Endodermal cell (in vitro differentiated cells): ENCODE measurements at regions not wholly inside any gene's neighbourhood (a gene's known extent, or its start where the extent isn't known, plus 50 kb on each side); places are given as distances from the start of the nearest gene placed in this dataset.

Experiments
- DNase-seq: peaks from one replicate; pipeline ENCODE4 v3.0.0-alpha.2; 2017
- H3K27ac ChIP-seq: 2 replicates; pipeline ENCODE4 v1.5.1; 2013; ENCODE audit warnings: mild to moderate bottlenecking, low read depth, low read length, moderate library complexity
- H3K27me3 ChIP-seq: 2 replicates; pipeline ENCODE4 v1.6.1; 2013; ENCODE audit warnings: mild to moderate bottlenecking, low read length, moderate library complexity; ENCODE audit not compliant: insufficient read depth, control insufficient read depth, poor library complexity, severe bottlenecking
- H3K36me3 ChIP-seq: 2 replicates; pipeline ENCODE4 v1.7.0; 2013; ENCODE audit warnings: mild to moderate bottlenecking, low read length, moderate library complexity; ENCODE audit not compliant: control insufficient read depth, insufficient read depth
- H3K4me1 ChIP-seq: one replicate; pipeline ENCODE4 v1.7.0; 2013; ENCODE audit warnings: low read length; ENCODE audit not compliant: control insufficient read depth, insufficient read depth
- H3K4me3 ChIP-seq: 2 replicates; pipeline ENCODE4 v1.5.1; 2013; ENCODE audit warnings: mild to moderate bottlenecking, low read length, moderate library complexity
- H3K9ac ChIP-seq: 2 replicates; pipeline ENCODE4 v1.6.1; 2013; ENCODE audit warnings: mild to moderate bottlenecking, low read length, moderate library complexity; ENCODE audit not compliant: poor library complexity, severe bottlenecking; ENCODE audit errors: extremely low read depth
- H3K9me3 ChIP-seq: 2 replicates; pipeline ENCODE4 v1.6.1; 2013; ENCODE audit warnings: mild to moderate bottlenecking, low read length, moderate library complexity; ENCODE audit not compliant: control insufficient read depth
- H3K27ac Mint-ChIP-seq: 2 replicates; pipeline ENCODE4 v1.8.0; 2020; ENCODE audit warnings: mixed read lengths
- H3K27me3 Mint-ChIP-seq: 2 replicates; pipeline ENCODE4 v1.8.0; 2021; ENCODE audit warnings: mild to moderate bottlenecking, mixed read lengths; ENCODE audit not compliant: insufficient read depth
- H3K36me3 Mint-ChIP-seq: 2 replicates; pipeline ENCODE4 v1.8.0; 2020; ENCODE audit warnings: low read depth, mixed read lengths
- H3K4me1 Mint-ChIP-seq: 2 replicates; pipeline ENCODE4 v1.8.0; 2020; ENCODE audit warnings: mixed read lengths
- H3K4me3 Mint-ChIP-seq: 2 replicates; pipeline ENCODE4 v1.8.0; 2020; ENCODE audit warnings: mild to moderate bottlenecking, moderate library complexity, mixed read lengths
- H3K9me3 Mint-ChIP-seq: 2 replicates; pipeline ENCODE4 v1.8.0; 2020; ENCODE audit warnings: mild to moderate bottlenecking, mixed read lengths
- CTCF ChIP-seq: fragments of 200-600 bp; sonication (generic); conservative IDR thresholded peaks from 2 replicates; pipeline ENCODE4 v1.5.0; 2021; ENCODE audit warnings: antibody characterized with exemption, mild to moderate bottlenecking
- WGBS, 2 experiments: methylation state at CpG; one replicate each; pipeline versions ENCODE4 v1.1.5 to v1.1.7; 2013; ENCODE audit warnings: missing lambda C conversion rate in 2 of 2, mixed read lengths in 1 of 2; ENCODE audit not compliant: insufficient coverage in 1 of 2, insufficient read length in 1 of 2; 5-methylcytosine and 5-hydroxymethylcytosine counted together

GRCh38 chr5:54388409-54388808 lies 67.1 kb upstream of the HSPB3 start:
- H3K4me1 Mint-ChIP-seq = peaks cover 2% of the 10 kb centered on the region
- no peak overlapping the region for H3K27ac ChIP-seq
- TF ChIP-seq CTCF = no peak

GRCh38 chr5:54387659-54388232 lies 67.8 kb upstream of the HSPB3 start:
- Mint-ChIP-seq H3K27ac (no peak overlapping the region), H3K4me1 (peaks cover 2% of the 10 kb centered on the region), H3K27me3 (no peaks in the 10 kb centered on the region), H3K9me3 (no peaks in the 10 kb centered on the region), H3K4me3 (no peak overlapping the region), H3K36me3 (no peaks in the 10 kb centered on the region)
- no peaks in the 10 kb centered on the region for H3K36me3 ChIP-seq
- H3K27me3 ChIP-seq = no peaks in the 10 kb centered on the region
- H3K9ac ChIP-seq = no peak overlapping the region
- DNase-seq = no peak
- H3K27ac ChIP-seq = no peak overlapping the region
- no peaks in the 10 kb centered on the region for H3K9me3 ChIP-seq
- H3K4me1 ChIP-seq = no peaks in the 10 kb centered on the region
- 90 to 94% methylated on average over 2 to 3 of the region's 3 CpGs for WGBS, 2 experiments
- no peak overlapping the region for H3K4me3 ChIP-seq
- no peak for TF ChIP-seq CTCF

More at GRCh38 chr5:54388409-54388808, 67.1 kb upstream of the HSPB3 start:
- H3K4me1 ChIP-seq = no peaks in the 10 kb centered on the region
- no peaks in the 10 kb centered on the region for H3K9me3 ChIP-seq
- Mint-ChIP-seq H3K27me3 (no peaks in the 10 kb centered on the region), H3K27ac (no peak overlapping the region), H3K36me3 (no peaks in the 10 kb centered on the region), H3K4me3 (no peak overlapping the region), H3K9me3 (no peaks in the 10 kb centered on the region)
- H3K36me3 ChIP-seq = no peaks in the 10 kb centered on the region
- no peak overlapping the region for H3K9ac ChIP-seq
- no peaks in the 10 kb centered on the region for H3K27me3 ChIP-seq
- 75 to 91% methylated on average over 1 to 5 of the region's 5 CpGs for WGBS, 2 experiments
- no peak for DNase-seq
- no peak overlapping the region for H3K4me3 ChIP-seq

GRCh38 chr5:54387031-54387430 lies 68.5 kb upstream of the HSPB3 start:
- Histone ChIP-seq H3K27me3 (no peaks in the 10 kb centered on the region), H3K9ac (no peak overlapping the region), H3K4me1 (no peaks in the 10 kb centered on the region), H3K36me3 (no peaks in the 10 kb centered on the region), H3K27ac (no peak overlapping the region), H3K9me3 (no peaks in the 10 kb centered on the region), H3K4me3 (no peak overlapping the region)
- 94% methylated on average over 2 to 4 of the region's 4 CpGs for WGBS, 2 experiments
- no peak for DNase-seq
- Mint-ChIP-seq H3K4me3 (no peak overlapping the region), H3K36me3 (no peaks in the 10 kb centered on the region), H3K27me3 (no peaks in the 10 kb centered on the region), H3K9me3 (peaks cover 2% of the 10 kb centered on the region), H3K27ac (no peak overlapping the region), H3K4me1 (peaks cover 2% of the 10 kb centered on the region)
- no peak for TF ChIP-seq CTCF
